HG02852 (cell line): ENCODE measurements at regions not wholly inside any gene's neighbourhood (a gene's known extent, or its start where the extent isn't known, plus 50 kb on each side); places are given as distances from the start of the nearest gene placed in this dataset.
"Not testable (repeated sequence)": the region's sequence is repeated elsewhere in the genome, so short reads cannot be mapped to it uniquely, and the experiment has no call there.

Experiments
- ATAC-seq: cut with Tn5 transposase; IDR thresholded peaks from one replicate; pipeline ENCODE4 v1.9.1; 2021; ENCODE audit warnings: mild to moderate bottlenecking, moderate library complexity; ENCODE audit not compliant: unreplicated experiment

DNA sequence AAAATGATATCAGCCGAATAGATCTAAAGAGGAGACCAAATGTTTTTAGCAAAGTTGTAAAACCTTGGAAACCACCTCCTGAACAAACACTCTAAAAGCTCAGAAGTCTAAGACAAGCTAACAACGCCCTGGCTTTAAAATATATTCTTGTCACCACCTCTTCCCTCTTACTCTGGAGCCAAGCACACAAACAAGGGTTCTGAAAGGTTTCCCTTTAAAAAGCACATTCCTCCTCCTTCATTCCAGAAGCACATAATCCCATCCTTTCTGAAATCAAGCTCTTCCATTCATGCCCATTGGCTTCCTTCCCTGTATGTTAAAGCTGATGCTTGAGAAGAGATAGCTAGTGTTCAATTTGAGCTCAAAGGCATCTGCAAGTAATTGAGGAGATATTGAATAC, 382.0 kb downstream of the LNPK start:
- no peak for ATAC-seq

DNA sequence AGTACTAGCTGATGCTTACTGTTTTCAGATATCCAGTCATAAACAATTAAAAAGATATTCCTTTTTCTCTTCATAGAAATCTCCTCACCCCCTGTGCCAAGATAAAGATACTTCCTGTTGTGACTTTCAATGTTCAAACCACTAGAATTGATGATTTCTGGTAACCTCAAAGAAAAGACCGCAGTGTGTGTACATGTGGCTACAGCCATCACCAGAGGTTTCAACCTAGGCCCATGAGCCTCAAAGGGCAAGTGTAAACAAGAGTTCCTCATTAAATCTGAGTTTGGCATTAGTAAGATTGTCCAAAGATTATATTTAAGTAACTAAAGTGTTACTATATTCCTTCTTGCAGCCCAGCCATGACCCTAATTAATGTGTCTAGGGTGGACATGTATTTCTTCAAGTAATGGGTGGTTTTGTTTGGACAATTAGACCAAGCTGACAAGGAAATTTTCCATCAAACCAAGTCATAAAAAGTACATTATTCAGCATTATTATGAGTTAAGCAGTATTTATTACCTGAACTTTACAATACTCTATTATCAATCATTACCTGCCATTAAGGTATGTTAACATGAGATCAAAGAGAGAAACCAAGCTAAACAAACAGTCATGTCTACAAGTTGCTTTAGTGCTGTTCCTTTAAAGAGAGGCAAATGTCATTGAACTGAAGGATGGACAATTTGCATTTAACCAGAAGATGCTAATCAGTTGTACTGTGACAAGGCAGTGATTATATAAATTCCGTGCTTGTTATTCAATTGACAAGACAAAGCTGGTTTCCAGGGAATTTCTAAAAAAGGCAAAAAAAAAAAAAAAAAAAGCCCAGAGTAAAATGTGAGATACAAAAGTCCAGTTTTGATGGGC, 382.7 kb downstream of the LNPK start:
- no peak for ATAC-seq

GRCh38 chr2:175612280-175612679, 389.8 kb downstream of the LNPK start:
- ATAC-seq = no peak

GRCh38 chr2:175606010-175606841, 395.8 kb downstream of the LNPK start:
- ATAC-seq = no peak

DNA sequence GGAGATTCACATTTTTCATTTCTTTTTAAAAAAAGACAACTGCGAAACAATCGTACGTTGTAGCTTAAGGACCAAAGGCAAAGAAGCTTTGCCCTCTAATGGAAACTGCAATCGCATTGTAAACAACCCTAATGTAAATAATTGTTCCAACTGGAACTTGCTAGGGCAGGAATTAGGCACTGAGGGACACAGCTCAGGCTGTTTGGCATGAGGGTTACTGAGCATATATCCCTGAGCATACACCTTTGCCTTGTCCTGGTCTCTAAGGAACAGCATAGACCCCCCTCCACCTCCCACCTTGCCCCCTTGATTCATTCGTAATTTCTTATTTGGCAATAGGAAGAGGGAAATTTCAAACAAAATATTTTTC, 396.4 kb downstream of the LNPK start:
- no peak for ATAC-seq

- no peak for ATAC-seq
Measured at GRCh38 chr2:175601969-175602368, 400.1 kb downstream of the LNPK start.

DNA sequence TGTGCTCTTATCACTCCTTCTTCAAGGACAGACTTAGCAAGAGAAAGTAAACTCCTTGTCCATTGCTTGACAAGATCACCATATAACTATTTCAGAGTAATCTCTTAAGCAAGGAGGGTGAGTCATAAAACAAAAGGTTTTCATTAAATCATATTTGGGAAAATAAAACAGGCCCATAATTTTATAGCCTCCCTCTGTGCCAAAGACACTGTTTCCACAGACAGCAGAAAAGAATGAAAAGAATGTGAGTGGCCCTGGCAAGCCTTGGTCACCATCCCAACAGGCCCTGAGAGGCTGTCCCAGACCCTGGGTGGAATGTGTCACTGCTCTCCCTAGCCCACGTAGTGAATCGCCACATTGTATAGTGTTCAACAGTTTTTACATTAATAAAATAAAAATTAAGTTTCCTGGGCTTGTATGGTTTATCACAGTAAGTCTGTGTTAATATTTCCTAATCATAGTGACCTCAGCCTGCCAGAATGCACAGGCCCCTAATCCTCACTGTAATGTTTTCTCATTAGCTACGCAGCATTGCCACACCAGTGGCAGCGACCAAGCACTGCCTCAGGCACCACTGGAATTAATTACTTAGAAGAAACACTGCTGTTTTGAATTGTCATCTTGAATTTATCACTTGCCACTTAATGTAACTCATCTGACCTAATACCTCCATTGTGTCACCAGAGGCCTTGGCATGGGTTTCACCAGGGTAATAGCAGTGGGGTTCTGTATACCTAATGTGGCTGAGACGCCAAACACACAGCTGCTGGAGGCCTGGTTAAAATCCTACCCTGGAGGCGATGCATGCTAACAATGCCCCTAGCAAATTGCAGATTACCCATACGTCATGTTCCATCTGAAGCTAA, 401.9 kb downstream of the LNPK start:
- ATAC-seq = no peak

DNA sequence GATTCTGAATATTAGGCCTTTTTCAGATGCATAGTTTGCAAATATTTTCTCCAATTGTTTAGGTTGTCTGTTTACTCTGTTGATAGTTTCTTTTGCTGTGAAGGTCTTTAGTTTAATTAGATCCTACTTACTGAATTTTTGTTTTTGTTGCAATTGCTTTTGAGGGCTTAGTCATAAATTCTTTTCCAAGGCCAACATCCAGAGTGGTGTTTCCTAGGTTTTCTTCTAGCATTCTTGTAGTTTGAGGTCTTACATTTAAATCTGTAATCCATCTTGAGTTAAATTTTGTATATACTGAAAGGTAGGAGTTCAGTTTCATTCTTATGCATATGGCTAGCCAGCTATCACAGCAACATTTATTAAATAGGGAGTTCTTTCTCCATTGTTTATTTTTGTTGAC, 404.8 kb downstream of the LNPK start:
- ATAC-seq = no peak

- ATAC-seq = no peak
Measured at GRCh38 chr2:175595139-175595538, 406.9 kb downstream of the LNPK start.

- ATAC-seq = not testable (repeated sequence)
Measured at GRCh38 chr2:175593686-175594525, 408.2 kb downstream of the LNPK start.

GRCh38 chr2:175588213-175588612, 406.7 kb upstream of the ATP5MC3 start:
- not testable (repeated sequence) for ATAC-seq

- ATAC-seq = no peak
Measured at GRCh38 chr2:175585496-175585895, 404.0 kb upstream of the ATP5MC3 start.

GRCh38 chr2:175580652-175581051, 399.1 kb upstream of the ATP5MC3 start:
- no peak for ATAC-seq

- no peak for ATAC-seq
Measured at GRCh38 chr2:175579646-175580045, 398.1 kb upstream of the ATP5MC3 start.

- ATAC-seq = no peak
Measured at GRCh38 chr2:175577368-175577970, 396.0 kb upstream of the ATP5MC3 start.

DNA sequence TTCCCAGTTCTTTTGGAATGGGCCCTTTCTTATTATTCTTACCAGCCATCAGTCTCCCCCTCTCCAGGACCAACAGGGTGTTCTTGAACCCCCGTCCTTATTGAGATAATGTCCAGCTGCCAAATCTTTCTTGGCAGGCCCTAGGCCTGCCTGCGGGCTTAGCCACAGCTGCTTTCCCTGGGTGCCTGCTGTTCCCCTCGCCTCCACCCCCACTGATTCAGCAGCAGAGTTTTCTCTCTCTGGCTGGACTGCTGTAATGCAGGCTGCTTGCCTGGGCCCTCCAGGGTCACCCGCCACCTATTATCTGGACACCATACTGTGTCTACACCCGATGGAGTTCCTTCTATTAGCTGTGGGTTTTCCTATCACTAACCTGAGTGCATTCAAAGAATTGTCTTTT, 395.4 kb upstream of the ATP5MC3 start:
- ATAC-seq = no peak

GRCh38 chr2:175576270-175576669, 394.8 kb upstream of the ATP5MC3 start:
- no peak for ATAC-seq

DNA sequence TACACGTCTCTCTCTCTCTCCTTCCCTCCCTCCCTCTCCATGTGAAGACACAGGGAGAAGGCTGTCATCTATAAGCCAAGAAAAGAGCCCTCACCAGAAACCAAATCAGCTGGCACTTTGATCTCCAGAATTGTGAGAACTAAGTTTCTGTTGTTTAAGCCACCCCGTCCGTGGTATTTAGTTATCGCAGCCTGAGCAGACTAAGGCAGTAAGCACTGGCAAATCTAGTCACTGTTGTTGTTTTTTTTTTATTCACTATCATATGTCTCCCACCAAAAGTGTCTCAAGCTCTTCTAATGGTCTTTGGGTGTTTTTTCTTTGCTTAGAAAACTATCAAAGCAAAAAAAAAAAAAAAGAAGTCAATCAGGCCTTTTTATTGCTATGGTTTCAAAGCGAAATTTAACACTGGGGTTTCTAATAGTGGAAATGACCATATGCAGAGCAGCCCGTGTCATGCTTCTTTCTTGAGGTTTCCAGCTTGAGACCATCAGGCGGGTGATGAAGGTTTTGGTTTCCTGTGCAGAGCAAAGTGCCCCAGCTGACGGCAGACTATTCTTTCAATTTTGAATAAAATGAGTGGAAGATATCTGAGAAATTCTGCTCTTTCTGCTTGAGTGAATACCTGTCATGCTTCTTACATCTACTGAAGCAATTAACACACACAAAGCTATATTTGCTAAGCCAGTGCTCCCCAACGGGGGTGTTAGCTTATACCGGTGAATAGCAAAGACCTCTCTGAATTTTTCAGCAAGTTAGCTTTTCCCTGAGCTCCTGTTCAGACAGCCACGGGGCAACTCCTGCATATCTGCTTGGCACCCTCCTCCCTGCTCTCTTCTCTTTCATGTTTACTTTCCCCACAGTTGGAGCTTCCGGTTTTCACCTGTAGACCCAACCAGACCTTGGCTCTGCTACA, 394.1 kb upstream of the ATP5MC3 start:
- peak; percentile 94 for ATAC-seq

GRCh38 chr2:175574069-175574468, 392.6 kb upstream of the ATP5MC3 start:
- ATAC-seq = no peak
